Choroid plexus epithelial cell (primary cell): ENCODE measurements at regions not wholly inside any gene's neighbourhood (a gene's known extent, or its start where the extent isn't known, plus 50 kb on each side); places are given as distances from the start of the nearest gene placed in this dataset.
"Not testable (repeated sequence)": the region's sequence is repeated elsewhere in the genome, so short reads cannot be mapped to it uniquely, and the experiment has no call there.

Experiments used
- DNase-seq: peaks from one replicate; pipeline ENCODE4 v3.0.0-alpha.2; 2010; ENCODE audit warnings: low read depth
- H3K4me3 ChIP-seq: 2 replicates; pipeline ENCODE4 v1.5.1; 2011; ENCODE audit warnings: low read depth, mild to moderate bottlenecking, control low read depth, low read length, moderate library complexity
- CTCF ChIP-seq: conservative IDR thresholded peaks from 2 replicates; pipeline ENCODE4 v1.5.1; 2011; ENCODE audit warnings: low read depth, mild to moderate bottlenecking, control low read depth, inconsistent platforms, low read length, moderate library complexity

GRCh38 chr5:159489779-159490178 lies 159.5 kb upstream of the IL12B start:
- no peak overlapping the region for H3K4me3 ChIP-seq
- no peak for TF ChIP-seq CTCF
- no peak for DNase-seq

- H3K4me3 ChIP-seq: no peak overlapping the region
- no peak for TF ChIP-seq CTCF
- DNase-seq: no peak
Measured at GRCh38 chr5:159490507-159490906, 160.2 kb upstream of the IL12B start.

DNA sequence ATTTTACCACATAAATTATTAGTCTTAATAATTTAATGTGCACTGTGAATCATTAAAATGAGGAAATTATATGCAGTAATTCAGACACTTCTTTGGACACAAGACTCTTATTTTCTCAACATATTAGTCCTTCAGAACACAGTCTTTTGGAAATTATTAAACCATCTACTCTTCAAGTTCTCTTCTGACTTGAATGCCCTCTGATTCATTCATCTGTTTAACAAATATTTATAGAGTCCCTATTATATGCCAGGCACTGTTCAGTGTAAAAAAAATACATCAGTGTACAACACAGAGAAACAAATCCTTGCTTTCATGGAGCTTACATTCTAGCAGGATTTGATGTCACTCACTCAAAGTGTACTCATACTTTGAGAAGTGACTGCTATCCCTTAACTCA lies 163.4 kb upstream of the IL12B start:
- no peak for DNase-seq
- H3K4me3 ChIP-seq: no peak overlapping the region
- TF ChIP-seq CTCF: no peak

DNA sequence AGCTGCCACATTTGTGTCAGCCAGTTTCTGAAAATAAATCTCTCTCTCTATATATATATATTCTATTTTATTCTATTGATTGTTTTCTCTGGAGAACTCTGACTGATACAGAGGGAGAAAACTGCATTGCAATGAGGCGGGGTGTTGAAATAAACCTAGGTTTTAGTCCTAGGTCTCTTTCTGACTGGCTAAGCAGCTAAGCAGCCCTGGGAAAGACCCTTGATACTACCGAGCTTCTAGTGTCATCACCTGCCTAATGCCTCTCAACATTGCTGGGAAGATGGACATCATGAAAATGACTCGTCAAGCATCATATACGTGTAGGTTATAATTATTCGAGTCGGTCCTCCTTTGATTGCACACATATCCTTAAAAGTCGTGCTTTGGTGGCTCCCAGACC lies 166.5 kb upstream of the IL12B start:
- TF ChIP-seq CTCF: no peak
- H3K4me3 ChIP-seq: no peak overlapping the region
- DNase-seq: no peak

DNA sequence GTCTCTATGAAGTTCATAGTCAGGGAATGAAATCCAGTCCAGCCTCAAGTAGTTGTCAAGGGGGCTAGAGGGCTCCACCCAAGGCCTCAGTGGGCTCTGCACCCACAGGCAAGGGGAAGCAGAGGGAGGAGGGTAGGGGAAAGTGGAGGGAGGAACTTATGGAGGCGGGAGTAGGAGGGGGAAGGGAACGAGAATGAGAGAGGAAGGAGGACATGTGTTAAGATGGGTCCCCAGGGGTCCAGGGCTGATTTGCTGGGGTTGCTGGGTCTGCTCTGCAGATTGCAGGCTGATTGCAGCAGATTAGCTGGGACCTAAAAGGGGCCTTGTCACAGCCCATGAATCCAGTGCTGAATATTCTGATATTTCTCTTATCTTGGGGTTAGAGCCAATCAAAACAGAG lies 166.9 kb upstream of the IL12B start:
- no peak for DNase-seq
- no peak overlapping the region for H3K4me3 ChIP-seq
- TF ChIP-seq CTCF: no peak

- no peak overlapping the region for H3K4me3 ChIP-seq
- no peak for TF ChIP-seq CTCF
- DNase-seq: no peak
Measured at GRCh38 chr5:159498630-159499029, 168.3 kb upstream of the IL12B start.

DNA sequence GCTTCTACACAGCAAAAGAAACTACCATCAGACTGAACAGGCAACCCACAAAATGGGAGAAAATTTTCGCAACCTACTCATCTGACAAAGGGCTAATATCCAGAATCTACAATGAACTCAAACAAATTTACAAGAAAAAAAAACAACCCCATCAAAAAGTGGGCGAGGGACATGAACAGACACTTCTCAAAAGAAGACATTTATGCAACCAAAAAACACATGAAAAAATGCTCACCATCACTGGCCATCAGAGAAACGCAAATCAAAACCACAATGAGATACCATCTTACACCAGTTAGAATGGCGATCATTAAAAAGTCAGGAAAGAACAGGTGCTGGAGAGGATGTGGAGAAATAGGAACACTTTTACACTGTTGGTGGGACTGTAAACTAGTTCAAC lies 171.8 kb upstream of the IL12B start:
- DNase-seq, H3K4me3 ChIP-seq: not testable (repeated sequence)

GRCh38 chr5:159503236-159503635 lies 172.9 kb upstream of the IL12B start:
- DNase-seq: no peak
- no peak overlapping the region for H3K4me3 ChIP-seq
- TF ChIP-seq CTCF: no peak
